ENCODE measurements at regions not wholly inside any gene's neighbourhood (a gene's known extent, or its start where the extent isn't known, plus 50 kb on each side); places are given as distances from the start of the nearest gene placed in this dataset.

DNA sequence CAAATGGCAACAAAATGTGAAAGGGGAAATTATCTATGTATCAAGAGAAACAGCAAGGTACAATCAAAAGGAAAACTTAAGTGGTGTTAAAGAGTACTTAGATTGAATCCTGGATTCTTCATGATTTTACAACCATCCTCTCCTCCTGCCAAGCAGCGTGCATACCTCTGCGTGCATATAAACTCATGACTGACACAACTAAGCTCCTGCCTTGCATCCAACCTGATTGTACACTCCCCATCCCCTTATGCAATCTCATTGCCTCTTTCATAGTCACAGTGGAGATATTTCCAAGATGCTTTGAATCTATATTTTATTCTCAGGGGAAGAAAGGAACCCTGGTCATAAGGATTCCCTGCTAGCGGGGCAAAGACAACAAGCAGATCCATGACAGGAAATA lies 499.9 kb downstream of the KCTD12 start:
- Histone ChIP-seq H3K9me3 (ENCODE audit: insufficient read depth, low read depth, low read length) (no peaks in the 10 kb centered on the region), H3K9ac (ENCODE audit: low read depth, low read length) (no peak overlapping the region), H3K27ac (ENCODE audit: low read depth, low read length) (no peak overlapping the region), H3K4me3 (ENCODE audit: low read length) (no peak overlapping the region), H3K27me3 (ENCODE audit: insufficient read depth, low read length) (no peaks in the 10 kb centered on the region), H3K4me1 (ENCODE audit: insufficient read depth, low read length) (no peaks in the 10 kb centered on the region), H3K36me3 (ENCODE audit: insufficient read depth, low read length) (no peaks in the 10 kb centered on the region)
- 96% methylated on average over 3 of the region's 3 CpGs for WGBS

DNA sequence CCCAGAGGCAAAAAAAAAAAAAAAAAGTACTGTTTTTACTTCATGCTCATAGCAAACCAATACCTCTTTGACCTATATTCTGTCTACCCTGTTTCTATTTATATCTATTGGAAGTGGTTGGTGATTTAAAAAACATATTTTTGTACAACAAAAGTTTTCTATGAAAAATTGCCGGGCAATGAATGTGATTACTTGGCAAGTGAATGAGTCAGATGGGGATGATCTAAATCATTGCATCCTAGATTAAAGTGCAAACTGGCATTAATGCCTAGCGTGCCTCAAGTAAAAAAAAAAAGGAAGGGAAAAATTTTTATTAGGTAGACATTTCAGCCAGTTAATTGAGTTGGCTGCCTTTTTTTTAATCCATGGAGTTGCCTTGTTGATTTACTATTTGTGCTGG lies 500.6 kb downstream of the KCTD12 start:
- Histone ChIP-seq H3K4me1 (ENCODE audit: insufficient read depth, low read length) (no peaks in the 10 kb centered on the region), H3K27ac (ENCODE audit: low read depth, low read length) (no peak overlapping the region), H3K9ac (ENCODE audit: low read depth, low read length) (no peak overlapping the region), H3K36me3 (ENCODE audit: insufficient read depth, low read length) (no peaks in the 10 kb centered on the region), H3K9me3 (ENCODE audit: insufficient read depth, low read depth, low read length) (no peaks in the 10 kb centered on the region), H3K4me3 (ENCODE audit: low read length) (no peak overlapping the region), H3K27me3 (ENCODE audit: insufficient read depth, low read length) (no peaks in the 10 kb centered on the region)
- 91% methylated on average over 2 of the region's 2 CpGs for WGBS

DNA sequence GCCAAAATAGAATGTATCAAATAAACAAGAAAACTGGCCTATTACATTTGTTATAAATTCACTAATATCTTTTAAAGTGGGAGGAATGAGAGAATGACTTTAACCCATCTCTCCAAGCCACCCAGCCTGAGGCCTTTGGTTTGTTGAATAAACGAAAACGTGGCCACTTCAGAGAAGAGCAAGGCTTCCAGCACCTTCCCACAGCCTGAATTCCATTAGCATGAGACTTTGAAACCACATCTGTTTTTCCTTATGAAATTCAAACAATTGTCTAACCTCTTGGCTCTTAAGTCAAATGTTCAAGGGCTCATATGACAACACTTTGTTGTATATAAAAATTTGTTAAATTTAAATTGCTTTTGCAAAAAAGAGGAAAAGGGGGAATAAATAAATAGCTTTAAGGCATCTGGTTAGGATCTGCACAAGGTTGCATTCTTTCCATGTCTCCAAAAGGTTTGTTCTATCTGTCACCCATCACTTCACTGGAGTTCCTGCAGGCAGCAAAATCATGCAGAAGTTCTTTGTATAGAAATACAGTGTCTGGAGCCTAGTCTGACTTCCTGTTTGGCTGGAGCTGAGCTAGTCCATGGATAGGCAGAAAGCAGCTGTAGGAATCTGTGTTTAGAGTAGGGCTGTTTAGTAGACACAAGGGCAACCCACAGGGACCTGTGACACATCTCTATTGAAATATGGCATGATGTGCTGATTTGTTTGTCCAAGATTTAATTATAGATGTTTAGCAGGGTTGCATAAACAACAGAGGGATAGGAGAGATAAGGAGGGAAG lies 502.3 kb downstream of the KCTD12 start:
- no peaks in the 10 kb centered on the region for H3K9me3 ChIP-seq (ENCODE audit: insufficient read depth, low read depth, low read length)
- H3K27me3 ChIP-seq (ENCODE audit: insufficient read depth, low read length) = no peaks in the 10 kb centered on the region
- H3K4me1 ChIP-seq (ENCODE audit: insufficient read depth, low read length) = no peaks in the 10 kb centered on the region
- H3K36me3 ChIP-seq (ENCODE audit: insufficient read depth, low read length) = no peaks in the 10 kb centered on the region
- H3K9ac ChIP-seq (ENCODE audit: low read depth, low read length) = no peak overlapping the region
- no peak overlapping the region for H3K27ac ChIP-seq (ENCODE audit: low read depth, low read length)
- H3K4me3 ChIP-seq (ENCODE audit: low read length) = no peak overlapping the region
- WGBS = 62% methylated on average over 2 of the region's 2 CpGs

DNA sequence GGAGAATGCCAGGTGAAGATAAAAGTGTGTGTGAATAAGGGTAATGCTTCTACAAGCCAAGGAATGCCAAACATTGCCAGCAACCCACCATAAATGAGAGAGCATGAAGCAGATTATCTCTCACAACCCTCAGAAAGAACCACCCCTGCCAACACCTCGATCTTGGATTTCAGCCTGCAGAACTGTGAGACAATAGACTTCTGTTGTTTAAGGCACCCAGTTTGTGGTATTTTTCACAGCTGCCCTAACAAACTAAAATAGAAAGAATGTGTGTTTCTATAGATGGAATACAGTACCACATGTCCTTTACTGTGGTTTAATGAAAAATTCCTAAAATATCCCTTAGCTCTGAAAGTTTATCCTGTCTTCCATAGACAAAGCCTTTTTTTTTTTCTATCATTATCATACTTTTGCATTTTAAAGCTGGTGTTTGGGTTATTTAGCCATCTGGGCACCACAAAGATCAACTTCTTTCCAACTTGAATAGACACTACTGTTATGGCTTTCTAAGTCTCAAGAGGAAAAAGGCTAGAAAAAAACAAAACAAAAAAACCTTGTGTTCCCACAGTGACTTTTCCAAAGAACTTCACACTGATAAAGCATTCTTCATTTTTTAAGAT lies 505.6 kb downstream of the KCTD12 start:
- Histone ChIP-seq H3K9ac (ENCODE audit: low read depth, low read length) (no peak overlapping the region), H3K4me3 (ENCODE audit: low read length) (no peak overlapping the region), H3K9me3 (ENCODE audit: insufficient read depth, low read depth, low read length) (no peaks in the 10 kb centered on the region), H3K4me1 (ENCODE audit: insufficient read depth, low read length) (no peaks in the 10 kb centered on the region), H3K27ac (ENCODE audit: low read depth, low read length) (no peak overlapping the region), H3K36me3 (ENCODE audit: insufficient read depth, low read length) (no peaks in the 10 kb centered on the region), H3K27me3 (ENCODE audit: insufficient read depth, low read length) (no peaks in the 10 kb centered on the region)
- WGBS = 100% methylated on average over 1 of the region's 1 CpG

GRCh38 chr13:76379341-76380105 lies 506.7 kb downstream of the KCTD12 start:
- H3K4me1 ChIP-seq (ENCODE audit: insufficient read depth, low read length) = no peaks in the 10 kb centered on the region
- no peaks in the 10 kb centered on the region for H3K36me3 ChIP-seq (ENCODE audit: insufficient read depth, low read length)
- 82% methylated on average over 1 of the region's 4 CpGs for WGBS
- no peak overlapping the region for H3K4me3 ChIP-seq (ENCODE audit: low read length)
- H3K27me3 ChIP-seq (ENCODE audit: insufficient read depth, low read length) = no peaks in the 10 kb centered on the region
- no peak overlapping the region for H3K9ac ChIP-seq (ENCODE audit: low read depth, low read length)
- no peak overlapping the region for H3K27ac ChIP-seq (ENCODE audit: low read depth, low read length)
- H3K9me3 ChIP-seq (ENCODE audit: insufficient read depth, low read depth, low read length) = no peaks in the 10 kb centered on the region

GRCh38 chr13:76378767-76379166 lies 507.4 kb downstream of the KCTD12 start:
- Histone ChIP-seq H3K9me3 (ENCODE audit: insufficient read depth, low read depth, low read length) (no peaks in the 10 kb centered on the region), H3K9ac (ENCODE audit: low read depth, low read length) (no peak overlapping the region), H3K27ac (ENCODE audit: low read depth, low read length) (no peak overlapping the region), H3K27me3 (ENCODE audit: insufficient read depth, low read length) (no peaks in the 10 kb centered on the region), H3K4me3 (ENCODE audit: low read length) (no peak overlapping the region), H3K36me3 (ENCODE audit: insufficient read depth, low read length) (no peaks in the 10 kb centered on the region), H3K4me1 (ENCODE audit: insufficient read depth, low read length) (no peaks in the 10 kb centered on the region)
- WGBS = no CpG with 5 or more reads among the region's 1 CpG

DNA sequence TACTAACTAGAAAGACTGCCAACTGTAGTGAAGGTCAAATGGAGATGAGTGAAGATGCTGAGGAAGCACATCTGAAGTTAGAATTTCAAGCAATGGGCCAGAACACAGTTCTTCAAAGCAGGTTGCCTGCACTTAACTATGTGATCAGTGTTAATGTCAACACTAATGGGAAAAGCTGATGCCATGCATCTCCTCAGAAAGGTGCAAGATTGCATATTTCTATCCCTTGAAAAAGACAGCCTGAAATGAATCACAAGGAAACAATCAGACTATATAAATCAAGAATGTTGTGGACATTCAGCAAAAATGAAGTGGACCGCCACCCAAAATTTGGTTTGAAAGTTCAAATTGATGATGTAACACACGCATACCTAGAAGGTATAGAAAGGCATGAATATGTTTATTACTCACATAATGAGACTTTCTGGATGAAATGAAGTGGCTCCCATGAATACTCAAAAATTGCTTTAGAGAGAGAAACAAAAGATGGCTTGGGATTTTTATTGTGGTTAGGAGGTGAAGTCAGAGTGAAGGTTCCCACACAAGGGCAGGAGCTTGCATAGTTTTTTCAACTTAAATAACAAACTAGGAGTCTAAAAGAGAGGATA lies 522.4 kb downstream of the KCTD12 start:
- no peak overlapping the region for H3K27ac ChIP-seq (ENCODE audit: low read depth, low read length)
- H3K4me3 ChIP-seq (ENCODE audit: low read length) = no peak overlapping the region
- no peaks in the 10 kb centered on the region for H3K4me1 ChIP-seq (ENCODE audit: insufficient read depth, low read length)
- 100% methylated on average over 2 of the region's 2 CpGs for WGBS
- no peaks in the 10 kb centered on the region for H3K27me3 ChIP-seq (ENCODE audit: insufficient read depth, low read length)
- H3K9me3 ChIP-seq (ENCODE audit: insufficient read depth, low read depth, low read length) = no peaks in the 10 kb centered on the region
- no peaks in the 10 kb centered on the region for H3K36me3 ChIP-seq (ENCODE audit: insufficient read depth, low read length)
- H3K9ac ChIP-seq (ENCODE audit: low read depth, low read length) = no peak overlapping the region

GRCh38 chr13:76361868-76362267 lies 524.3 kb downstream of the KCTD12 start:
- Histone ChIP-seq H3K36me3 (ENCODE audit: insufficient read depth, low read length) (no peaks in the 10 kb centered on the region), H3K27me3 (ENCODE audit: insufficient read depth, low read length) (no peaks in the 10 kb centered on the region), H3K27ac (ENCODE audit: low read depth, low read length) (no peak overlapping the region), H3K4me1 (ENCODE audit: insufficient read depth, low read length) (no peaks in the 10 kb centered on the region), H3K9me3 (ENCODE audit: insufficient read depth, low read depth, low read length) (no peaks in the 10 kb centered on the region), H3K9ac (ENCODE audit: low read depth, low read length) (no peak overlapping the region), H3K4me3 (ENCODE audit: low read length) (no peak overlapping the region)

- 88% methylated on average over 5 of the region's 5 CpGs for WGBS
- H3K27ac ChIP-seq (ENCODE audit: low read depth, low read length) = no peak overlapping the region
- no peak overlapping the region for H3K9ac ChIP-seq (ENCODE audit: low read depth, low read length)
- H3K4me3 ChIP-seq (ENCODE audit: low read length) = no peak overlapping the region
- H3K9me3 ChIP-seq (ENCODE audit: insufficient read depth, low read depth, low read length) = no peaks in the 10 kb centered on the region
- H3K4me1 ChIP-seq (ENCODE audit: insufficient read depth, low read length) = no peaks in the 10 kb centered on the region
- H3K27me3 ChIP-seq (ENCODE audit: insufficient read depth, low read length) = no peaks in the 10 kb centered on the region
- no peaks in the 10 kb centered on the region for H3K36me3 ChIP-seq (ENCODE audit: insufficient read depth, low read length)
These were observed 534.5 kb downstream of the KCTD12 start for GRCh38 chr13:76351541-76352229.

DNA sequence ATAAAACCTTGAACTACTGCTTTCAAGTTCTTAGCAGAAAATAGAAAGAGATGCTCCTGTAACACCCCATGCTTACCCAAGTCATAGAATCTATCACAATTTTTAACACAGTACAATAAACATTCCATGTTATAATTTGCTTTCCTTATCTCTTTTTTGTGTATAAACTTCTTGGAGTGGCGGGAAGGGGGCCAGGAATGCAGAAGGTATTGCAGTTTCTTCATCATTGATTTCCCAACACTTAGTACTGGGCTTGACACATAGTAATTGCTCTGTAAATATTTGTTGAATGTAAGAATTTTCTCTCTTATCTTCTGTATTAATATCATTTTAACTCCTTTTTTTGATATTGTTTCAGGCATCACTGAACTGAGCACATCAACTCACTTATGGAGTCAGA lies 535.8 kb downstream of the KCTD12 start:
- Histone ChIP-seq H3K36me3 (ENCODE audit: insufficient read depth, low read length) (no peaks in the 10 kb centered on the region), H3K4me3 (ENCODE audit: low read length) (no peak overlapping the region), H3K27me3 (ENCODE audit: insufficient read depth, low read length) (no peaks in the 10 kb centered on the region), H3K4me1 (ENCODE audit: insufficient read depth, low read length) (no peaks in the 10 kb centered on the region), H3K9ac (ENCODE audit: low read depth, low read length) (no peak overlapping the region), H3K27ac (ENCODE audit: low read depth, low read length) (no peak overlapping the region), H3K9me3 (ENCODE audit: insufficient read depth, low read depth, low read length) (no peaks in the 10 kb centered on the region)
- no CpG with 5 or more reads among the region's 1 CpG for WGBS

DNA sequence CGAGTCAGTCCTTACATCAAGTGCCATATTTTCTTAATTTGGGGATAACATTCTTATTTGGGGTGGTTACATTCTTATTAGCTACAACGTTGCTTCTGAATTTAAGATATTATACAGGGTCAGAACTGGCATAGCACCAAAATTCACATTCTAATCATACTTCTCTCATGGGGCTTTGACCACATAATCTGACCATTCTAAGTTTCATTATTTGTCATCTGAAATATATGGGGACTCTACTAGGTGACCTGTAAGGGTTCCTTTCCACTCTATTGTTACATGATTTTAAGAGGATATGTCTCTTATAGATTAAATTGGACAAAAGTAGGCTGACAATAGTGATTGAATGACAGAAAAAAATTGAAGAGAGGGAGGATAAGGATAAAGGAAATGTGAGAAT lies 536.5 kb downstream of the KCTD12 start:
- H3K4me1 ChIP-seq (ENCODE audit: insufficient read depth, low read length) = no peaks in the 10 kb centered on the region
- no peaks in the 10 kb centered on the region for H3K27me3 ChIP-seq (ENCODE audit: insufficient read depth, low read length)
- H3K9me3 ChIP-seq (ENCODE audit: insufficient read depth, low read depth, low read length) = no peaks in the 10 kb centered on the region
- no peak overlapping the region for H3K4me3 ChIP-seq (ENCODE audit: low read length)
- H3K27ac ChIP-seq (ENCODE audit: low read depth, low read length) = no peak overlapping the region
- WGBS = 100% methylated on average over 1 of the region's 2 CpGs
- H3K36me3 ChIP-seq (ENCODE audit: insufficient read depth, low read length) = no peaks in the 10 kb centered on the region
- H3K9ac ChIP-seq (ENCODE audit: low read depth, low read length) = no peak overlapping the region

Data from HUES64 (cell line).